Stimulated activated CD8-positive, alpha-beta memory T cell treated with anti-CD3 and anti-CD28 coated beads, Interleukin-15, amount 100 ng/mL, for 1 hour (primary cell): ENCODE measurements at regions not wholly inside any gene's neighbourhood (a gene's known extent, or its start where the extent isn't known, plus 50 kb on each side); places are given as distances from the start of the nearest gene placed in this dataset.
"Not testable (repeated sequence)": the region's sequence is repeated elsewhere in the genome, so short reads cannot be mapped to it uniquely, and the experiment has no call there.

Experiments
- DNase-seq: peaks from one replicate; pipeline ENCODE4 v3.0.0-alpha.2; 2020; ENCODE audit warnings: low read depth

DNA sequence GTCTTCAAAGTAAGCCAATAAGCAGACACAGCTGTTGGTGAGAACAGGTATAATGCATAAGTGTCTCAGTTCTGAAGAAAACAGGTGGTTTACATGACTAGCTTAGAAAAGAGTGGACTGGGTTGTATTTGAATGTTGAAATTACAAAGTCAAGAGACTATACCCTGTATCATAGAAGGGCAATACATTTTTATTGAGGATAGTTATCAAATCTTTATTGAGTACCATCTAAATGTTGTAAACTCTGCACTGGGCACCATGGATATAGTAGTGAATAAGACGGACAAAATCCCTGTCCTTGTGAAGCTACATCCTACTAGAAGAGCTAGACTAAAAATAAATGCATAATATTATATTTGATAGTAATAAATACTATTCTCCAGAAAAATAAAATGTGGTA, 88.5 kb upstream of the CDC42EP3 start:
- DNase-seq = not testable (repeated sequence)

DNA sequence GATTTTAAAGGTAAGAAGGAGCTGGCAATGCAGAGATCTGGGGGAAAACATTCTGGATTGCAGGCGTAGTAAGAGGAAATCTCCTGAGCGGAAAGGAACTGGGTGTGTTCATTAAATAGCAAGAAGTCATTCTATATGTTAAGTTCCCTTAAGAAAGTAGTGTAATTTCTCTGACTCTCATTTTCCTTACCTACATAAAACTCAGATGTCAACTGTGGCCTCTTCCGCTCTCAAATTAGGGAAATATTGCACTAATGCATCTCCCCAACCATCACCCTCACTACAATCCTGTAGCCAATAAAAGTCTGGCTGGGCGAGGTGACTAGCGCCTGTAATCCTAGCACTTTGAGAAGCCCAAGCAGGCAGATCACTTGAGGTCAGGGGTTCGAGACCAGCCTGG, 89.0 kb upstream of the CDC42EP3 start:
- DNase-seq = no peak

DNA sequence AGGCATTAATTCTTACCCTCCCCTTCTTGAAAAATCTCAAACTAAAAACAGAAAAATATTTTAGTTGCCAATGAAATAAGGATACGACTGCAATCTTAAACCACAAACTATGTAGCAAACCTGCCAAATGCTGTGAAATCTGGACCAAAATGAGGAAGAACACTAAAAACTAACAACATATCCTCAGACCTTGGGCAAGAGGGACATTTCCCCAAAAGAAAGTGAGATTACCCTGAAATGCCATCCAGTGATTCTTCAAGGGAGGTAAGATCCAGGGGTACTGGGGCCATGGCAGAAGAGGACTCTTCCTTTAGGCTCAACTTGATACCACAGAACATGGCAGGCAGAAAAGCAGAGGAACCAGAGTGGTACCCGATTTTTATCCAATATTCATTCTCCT, 90.8 kb upstream of the CDC42EP3 start:
- not testable (repeated sequence) for DNase-seq

DNA sequence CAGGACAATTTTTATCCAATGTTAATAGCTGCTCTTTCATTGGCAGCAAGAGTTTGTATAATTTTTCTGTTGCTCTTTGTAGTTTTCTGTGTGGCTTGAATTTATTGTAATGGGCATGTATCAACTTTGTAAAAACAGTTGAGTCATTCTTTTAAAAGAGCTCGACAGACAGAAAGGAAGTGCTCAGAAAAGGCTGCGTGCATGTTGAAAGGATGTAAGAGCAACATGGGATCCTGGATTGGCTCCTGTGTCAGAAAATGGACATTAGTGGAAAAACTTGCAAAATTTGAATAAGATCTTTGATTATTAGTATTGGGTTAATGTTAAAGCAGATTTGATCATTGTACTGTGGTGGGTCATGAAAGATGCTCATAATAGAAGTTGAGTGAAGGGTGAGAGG, 93.3 kb upstream of the CDC42EP3 start:
- DNase-seq = no peak

DNA sequence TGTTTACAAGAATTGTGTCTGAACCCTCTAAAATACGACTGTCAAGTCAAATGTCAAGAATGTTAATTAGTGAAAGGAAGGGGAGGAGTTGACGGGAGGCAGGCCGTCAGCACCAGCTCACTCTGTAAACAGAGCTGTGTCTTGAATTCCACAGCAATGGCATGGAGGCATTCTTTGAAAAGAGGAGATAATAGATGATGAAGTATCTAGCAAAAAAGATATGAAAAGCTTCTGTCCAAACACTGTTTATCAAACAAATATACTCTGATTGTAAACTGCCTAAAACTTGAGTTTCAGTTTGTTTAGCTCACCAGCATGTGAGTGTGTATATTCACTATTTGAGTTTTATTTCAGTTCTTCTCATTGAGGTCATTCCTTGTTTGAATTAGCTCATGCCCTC, 94.7 kb upstream of the CDC42EP3 start:
- no peak for DNase-seq

GRCh38 chr2:37767046-37767445, 95.6 kb upstream of the CDC42EP3 start:
- DNase-seq = no peak

GRCh38 chr2:37767959-37768925, 96.8 kb upstream of the CDC42EP3 start:
- DNase-seq = no peak

DNA sequence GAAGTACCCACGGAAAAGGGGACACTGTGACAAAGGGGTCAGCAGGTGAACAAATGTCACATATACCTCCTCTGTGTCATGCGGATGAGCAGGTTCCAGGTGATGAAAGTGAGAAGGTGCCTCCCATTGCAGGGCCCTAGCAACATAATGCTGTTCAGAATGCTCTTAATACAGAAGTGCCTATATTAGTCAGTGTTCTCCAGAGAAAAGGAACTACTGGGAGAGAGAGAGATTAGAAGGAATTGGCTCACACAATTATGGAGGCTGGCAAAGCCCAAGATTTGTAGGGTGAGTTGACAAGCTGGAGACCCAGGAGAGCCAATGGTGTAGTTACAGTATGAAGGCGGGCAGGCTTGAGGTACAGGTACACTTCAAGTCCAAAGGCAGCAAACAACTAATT, 98.1 kb upstream of the CDC42EP3 start:
- no peak for DNase-seq

- DNase-seq = no peak
Measured at GRCh38 chr2:37770797-37771196, 99.4 kb upstream of the CDC42EP3 start.

DNA sequence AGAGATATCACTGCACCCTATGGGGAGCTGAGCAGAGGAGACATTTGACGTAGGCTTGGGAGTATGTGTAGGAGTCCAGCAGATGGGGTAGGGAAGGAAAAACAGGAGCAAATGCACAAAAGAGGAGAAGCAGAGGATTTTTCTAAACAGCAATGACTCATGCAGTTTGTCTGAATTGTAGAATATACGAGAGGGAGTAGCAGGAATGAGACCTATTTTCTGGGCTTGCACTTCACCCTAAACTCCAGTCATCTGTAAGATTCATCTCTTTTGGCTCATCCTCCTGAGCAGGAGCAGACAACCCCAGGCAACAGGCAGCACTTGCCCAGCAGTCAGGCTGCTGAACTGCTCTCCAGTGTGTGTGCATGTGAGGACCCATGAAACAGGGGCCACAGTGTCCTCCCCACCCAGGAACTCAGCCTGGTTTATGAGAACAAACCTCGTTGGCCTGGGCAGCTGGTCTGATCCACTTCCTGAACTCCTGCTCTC, 100.2 kb upstream of the CDC42EP3 start:
- no peak for DNase-seq

DNA sequence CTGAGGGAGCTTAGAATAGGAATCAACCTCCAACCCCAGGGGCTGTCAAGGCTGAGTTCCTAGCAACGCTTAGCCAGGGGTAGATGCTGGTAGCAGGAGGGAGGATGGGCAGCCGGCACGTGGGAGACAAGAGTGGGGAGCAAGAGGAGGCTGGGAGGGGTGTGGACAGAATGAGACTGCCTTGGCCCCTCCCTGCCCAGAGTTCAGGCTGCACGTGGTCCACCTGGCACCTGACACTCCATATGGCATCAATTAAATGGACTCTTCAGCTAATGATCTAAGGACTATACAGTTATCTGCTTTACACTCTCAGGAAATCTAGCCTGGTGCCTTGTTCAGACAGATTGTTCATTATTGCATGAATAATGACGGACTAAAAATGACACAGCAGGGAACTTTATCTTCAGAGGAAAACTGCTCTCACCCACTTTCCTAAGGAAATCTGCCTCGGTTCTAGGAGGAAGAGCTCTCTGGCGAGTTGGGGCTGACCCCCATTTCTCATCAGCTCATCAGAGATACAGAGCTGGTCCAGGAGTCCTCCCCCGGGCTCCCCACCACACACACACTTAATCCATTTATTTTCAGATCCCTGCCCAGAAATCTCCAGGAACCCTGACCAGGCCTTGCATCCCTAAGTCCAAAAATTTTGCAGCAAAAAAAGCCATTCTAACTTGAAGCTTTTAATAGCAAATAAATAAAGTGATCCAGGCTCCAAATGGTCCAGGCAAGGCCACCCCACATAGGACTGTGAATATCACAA, 102.1 kb upstream of the CDC42EP3 start:
- DNase-seq = no peak

GRCh38 chr2:37774171-37774944, 102.9 kb upstream of the CDC42EP3 start:
- DNase-seq = not testable (repeated sequence)

DNA sequence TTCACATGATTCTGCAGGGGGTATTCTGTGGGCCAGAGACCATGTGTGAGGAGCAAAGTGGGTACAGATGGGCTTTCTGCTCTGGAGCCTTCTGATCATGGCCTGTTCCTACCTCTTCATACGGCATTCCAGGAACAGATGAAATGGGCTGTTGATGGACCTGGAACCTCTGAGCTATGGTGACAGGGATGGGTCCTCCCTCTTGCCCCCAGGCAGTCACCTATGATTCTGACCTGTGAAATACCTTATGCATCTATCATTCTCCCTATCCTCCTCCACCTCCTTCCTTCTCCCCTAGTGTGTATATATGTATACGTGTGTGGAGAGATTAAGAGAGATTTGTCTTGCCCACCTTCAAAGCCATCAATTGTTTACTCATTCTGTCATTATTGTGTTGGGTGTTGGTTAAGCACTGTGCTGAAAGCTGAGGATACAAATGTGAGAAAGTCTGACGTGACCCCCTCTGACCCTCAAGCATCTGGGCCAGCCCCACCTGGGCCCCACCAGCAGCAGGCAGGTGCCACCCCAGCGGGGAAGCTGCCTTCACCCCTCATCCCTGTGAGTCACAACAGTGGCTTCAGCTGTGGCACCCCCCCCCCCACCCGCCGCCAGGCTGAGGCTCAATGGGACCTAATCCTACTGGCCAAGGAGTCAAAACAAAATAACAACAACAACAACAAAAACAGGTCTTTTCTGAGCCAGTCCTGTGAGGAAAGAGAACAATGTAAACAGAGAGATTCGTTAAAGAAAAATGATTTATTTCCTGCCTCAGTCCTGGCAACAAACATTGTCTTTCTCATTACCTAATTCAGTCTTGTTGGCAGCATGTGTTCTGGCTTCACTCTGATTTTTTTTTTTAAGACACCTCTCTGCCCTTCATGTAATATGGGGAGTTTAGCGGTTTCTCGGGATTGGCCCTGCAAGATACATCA, 103.8 kb upstream of the CDC42EP3 start:
- DNase-seq = no peak

DNA sequence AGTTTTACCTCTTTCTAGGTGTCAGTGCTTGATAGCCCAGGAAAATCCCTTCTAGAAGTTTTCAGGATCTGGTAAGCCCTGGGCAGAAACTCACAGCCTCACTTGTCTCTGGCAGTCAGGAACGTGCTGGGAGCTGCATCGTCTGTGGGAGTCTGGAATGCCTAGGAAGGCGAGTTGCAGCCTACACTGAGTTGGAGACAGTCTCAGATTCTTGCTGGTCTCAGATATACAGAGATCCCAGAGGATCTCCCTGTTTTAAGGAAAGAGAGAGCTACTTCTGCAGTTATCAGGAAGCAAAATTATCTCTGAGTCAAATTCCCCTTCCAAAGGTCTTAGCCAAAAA, 104.4 kb upstream of the CDC42EP3 start:
- DNase-seq = no peak

GRCh38 chr2:37776487-37776886, 105.0 kb upstream of the CDC42EP3 start:
- DNase-seq = no peak

GRCh38 chr2:37779139-37779538, 107.7 kb upstream of the CDC42EP3 start:
- no peak for DNase-seq

DNA sequence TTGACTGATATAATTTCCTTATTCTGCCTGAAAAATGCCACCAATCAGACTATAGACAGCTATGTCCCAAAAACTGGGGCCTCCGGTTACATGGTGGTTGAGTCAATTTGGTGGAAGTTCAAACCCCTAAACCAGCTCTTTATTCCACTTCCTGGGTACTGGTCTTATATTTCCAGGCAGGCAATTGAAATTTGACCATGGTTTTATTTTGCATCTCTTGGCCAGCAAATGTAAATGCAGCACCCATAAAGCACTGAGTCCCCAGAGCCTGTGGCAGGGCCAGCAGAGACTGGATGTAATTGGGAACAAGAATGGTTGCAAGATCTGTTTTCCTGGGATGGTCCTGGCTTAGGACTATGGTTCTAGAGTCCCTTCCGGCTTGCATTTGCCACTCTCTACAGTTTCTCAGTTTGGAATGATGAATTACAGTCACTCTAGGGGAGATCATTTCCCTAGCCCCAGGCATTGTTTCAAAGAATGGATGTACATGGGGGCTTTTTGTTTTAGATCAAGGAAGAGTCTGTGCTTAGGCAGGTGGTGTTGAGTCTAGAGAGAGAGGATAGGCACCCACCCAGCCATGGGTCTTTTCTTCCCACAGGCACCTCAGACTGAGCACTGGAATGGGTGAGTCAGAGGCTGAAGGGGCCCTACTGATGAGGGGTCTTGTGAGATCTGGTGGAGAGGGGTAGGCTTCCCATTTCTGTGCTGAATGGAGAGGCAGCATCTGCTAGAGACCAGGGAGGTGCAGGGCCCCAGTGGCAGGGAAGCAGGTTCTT, 108.4 kb upstream of the CDC42EP3 start:
- DNase-seq = no peak

GRCh38 chr2:37780387-37780676, 108.9 kb upstream of the CDC42EP3 start:
- DNase-seq = no peak

DNA sequence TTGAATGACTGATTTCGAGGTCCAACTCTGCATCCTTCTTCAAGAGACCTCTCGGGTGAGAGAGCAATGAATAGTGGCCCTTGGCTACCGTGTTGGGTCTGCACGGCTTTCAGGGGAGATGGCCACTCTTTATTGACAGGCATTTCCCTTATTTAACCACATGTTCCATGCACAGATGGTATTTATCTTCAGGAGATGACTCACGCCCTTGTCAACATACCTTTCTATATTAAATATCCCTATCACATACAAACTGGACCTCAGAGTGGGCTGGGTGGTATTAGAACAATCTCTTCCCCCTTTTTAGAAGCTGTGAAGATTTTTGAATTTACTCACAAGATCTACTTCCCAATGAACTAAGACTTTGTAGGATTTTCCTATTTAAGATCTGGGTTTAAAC, 109.6 kb upstream of the CDC42EP3 start:
- no peak for DNase-seq

GRCh38 chr2:37782155-37782673, 110.8 kb upstream of the CDC42EP3 start:
- no peak for DNase-seq
